Mucosa of descending colon (tissue), 3 donors: ENCODE measurements at regions not wholly inside any gene's neighbourhood (a gene's known extent, or its start where the extent isn't known, plus 50 kb on each side); places are given as distances from the start of the nearest gene placed in this dataset.

Experiments
- ATAC-seq: fragments of 200-7000 bp; cut with Tn5 transposase; one replicate; pipeline ENCODE4 v1.9.1; 2020; ENCODE audit warnings: mild to moderate bottlenecking, moderate library complexity
- DNase-seq, 3 donors: peaks; one replicate each; pipeline ENCODE4 v3.0.0-alpha.2; 2020
- H3K36me3 ChIP-seq: fragments of 200-600 bp; one replicate; pipeline ENCODE4 v1.8.0; 2021; ENCODE audit warnings: low read depth, mild to moderate bottlenecking
- H3K4me1 ChIP-seq: fragments of 200-600 bp; one replicate; pipeline ENCODE4 v1.8.0; 2021; ENCODE audit warnings: low read depth, mild to moderate bottlenecking
- H3K4me3 ChIP-seq: fragments of 200-600 bp; one replicate; pipeline ENCODE4 v1.8.0; 2021; ENCODE audit warnings: mild to moderate bottlenecking
- H3K9me3 ChIP-seq: fragments of 200-600 bp; one replicate; pipeline ENCODE4 v1.8.0; 2021; ENCODE audit warnings: mild to moderate bottlenecking
- CTCF ChIP-seq: fragments of 200-600 bp; IDR thresholded peaks from one replicate; pipeline ENCODE4 v1.8.0; 2022; ENCODE audit warnings: antibody characterized with exemption, mild to moderate bottlenecking
- intact Hi-C, 2 donors: fragments of 100-400 bp; cut with DNase I in 1 of 2; cut with micrococcal nuclease in 1 of 2; formaldehyde crosslinking; loops; one replicate each; pipeline versions ENCODE4 v1.11.0 to v1.11.1; 2022; cut with DNase I, micrococcal nuclease
- donor health status: DM: no; HTN: no; CAD: no; lungs with moderate emphysema.
- donor health status: DM: no; HTN: no; CAD: no.
- donor health status: DM: no; HTN: yes; CAD: no.

GRCh38 chr9:79250806-79251205, 321.0 kb upstream of the TLE4 start:
- ATAC-seq (no peak), DNase-seq (no peak)
- no peaks in the 10 kb centered on the region for H3K9me3 ChIP-seq
- no peak for TF ChIP-seq CTCF
- intact Hi-C loops, result no loop called here
- no peak overlapping the region for H3K4me3 ChIP-seq
- H3K36me3 ChIP-seq, result no peaks in the 10 kb centered on the region
- H3K4me1 ChIP-seq, result no peaks in the 10 kb centered on the region

GRCh38 chr9:79254900-79255650, 316.7 kb upstream of the TLE4 start:
- Histone ChIP-seq H3K4me1 (peaks cover 7% of the 10 kb centered on the region), H3K4me3 (no peak overlapping the region), H3K36me3 (no peaks in the 10 kb centered on the region), H3K9me3 (no peaks in the 10 kb centered on the region)
- intact Hi-C loops, result no loop called here
- no peak for ATAC-seq
- DNase-seq, result no peak
- no peak for TF ChIP-seq CTCF

- Histone ChIP-seq H3K4me3 (no peak overlapping the region), H3K9me3 (no peaks in the 10 kb centered on the region), H3K4me1 (peaks cover 7% of the 10 kb centered on the region), H3K36me3 (no peaks in the 10 kb centered on the region)
- ATAC-seq, result no peak
- DNase-seq, result no peak
- intact Hi-C loops, result no loop called here
- no peak for TF ChIP-seq CTCF
Measured at GRCh38 chr9:79255651-79256260, 316.0 kb upstream of the TLE4 start.

- DNase-seq, result peak in 1 of 3 donors; percentile 23
- intact Hi-C loops, result no loop called here
- TF ChIP-seq CTCF, result no peak
- Histone ChIP-seq H3K36me3 (no peaks in the 10 kb centered on the region), H3K4me1 (peaks cover 7% of the 10 kb centered on the region), H3K9me3 (no peaks in the 10 kb centered on the region), H3K4me3 (no peak overlapping the region)
- peak; percentile 36 for ATAC-seq
Measured at GRCh38 chr9:79256691-79257213, 315.0 kb upstream of the TLE4 start.

GRCh38 chr9:79257228-79257781, 314.5 kb upstream of the TLE4 start:
- Histone ChIP-seq H3K4me1 (peaks cover 7% of the 10 kb centered on the region), H3K36me3 (no peaks in the 10 kb centered on the region), H3K9me3 (no peaks in the 10 kb centered on the region), H3K4me3 (no peak overlapping the region)
- ATAC-seq (peak; percentile 19), DNase-seq (peak in 2 of 3 donors; percentile 25 to 40)
- intact Hi-C loops, result no loop called here
- TF ChIP-seq CTCF, result no peak
